ENCODE measurements at regions not wholly inside any gene's neighbourhood (a gene's known extent, or its start where the extent isn't known, plus 50 kb on each side); places are given as distances from the start of the nearest gene placed in this dataset.
"Not testable (repeated sequence)": the region's sequence is repeated elsewhere in the genome, so short reads cannot be mapped to it uniquely, and the experiment has no call there.

DNA sequence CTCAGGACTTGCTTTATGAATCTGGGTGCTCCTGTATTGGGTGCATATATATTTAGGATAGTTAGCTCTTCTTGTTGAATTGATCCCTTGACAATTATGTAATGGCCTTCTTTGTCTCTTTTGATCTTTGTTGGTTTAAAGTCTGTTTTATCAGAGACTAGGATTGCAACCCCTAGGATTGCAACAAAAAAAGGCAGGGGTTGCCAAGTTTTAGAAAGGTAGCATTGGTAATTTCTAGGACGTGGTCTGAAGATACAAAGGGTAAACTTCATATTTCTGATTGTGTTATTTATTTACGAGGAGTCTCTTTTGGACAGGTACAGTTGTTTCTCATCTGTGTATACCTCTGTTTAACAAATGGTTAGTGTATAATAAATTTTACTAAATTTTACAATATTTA, 433.7 kb downstream of the BTG1 start:
- not testable (repeated sequence) for DNase-seq

- no peak for DNase-seq
Observed at GRCh38 chr12:91706466-91706865, 439.2 kb downstream of the BTG1 start.

- DNase-seq = peak; percentile 88
Observed at GRCh38 chr12:91704446-91704845, 441.2 kb downstream of the BTG1 start.

DNA sequence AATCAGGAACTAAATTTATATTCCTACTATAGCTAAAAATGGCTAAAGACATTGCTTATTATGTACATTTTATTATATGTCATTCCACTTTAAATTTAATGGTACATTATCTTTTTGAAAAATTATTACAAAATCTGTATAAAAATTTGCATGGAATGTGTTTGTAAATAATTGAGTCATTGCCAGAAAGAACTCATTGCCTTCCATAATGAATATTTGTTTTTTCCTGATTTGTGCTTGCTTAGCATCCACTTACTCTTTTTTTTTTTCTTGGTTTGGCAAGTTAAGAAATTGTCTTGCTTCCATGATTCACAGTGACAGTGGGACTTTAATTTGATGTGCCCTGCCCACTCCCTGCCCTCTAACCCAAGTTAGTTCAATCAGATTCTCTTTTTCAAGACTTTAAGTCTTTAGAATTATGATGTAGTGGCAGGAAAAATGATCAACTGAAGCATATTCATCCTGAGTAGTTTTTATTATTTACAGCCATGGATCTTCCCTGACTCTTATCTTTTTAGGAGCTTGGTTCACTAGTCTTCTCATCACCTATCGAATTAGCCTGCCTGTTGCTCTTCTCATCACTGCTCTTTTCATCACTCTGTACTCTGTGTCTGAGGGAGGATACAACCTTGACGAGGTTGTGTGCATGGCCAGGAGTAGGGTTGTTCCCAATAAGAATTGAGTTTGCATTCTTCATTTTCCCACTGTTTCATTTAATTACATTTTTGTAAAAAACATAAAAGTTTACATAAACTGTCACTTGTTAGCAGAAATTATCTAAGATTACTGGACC, 442.0 kb downstream of the BTG1 start:
- DNase-seq = peak; percentile 67

- no peak for DNase-seq
Observed at GRCh38 chr12:91702843-91703425, 442.7 kb downstream of the BTG1 start.

GRCh38 chr12:91695964-91696363, 449.7 kb downstream of the BTG1 start:
- no peak for DNase-seq

- not testable (repeated sequence) for DNase-seq
Observed at GRCh38 chr12:91695406-91695805, 450.2 kb downstream of the BTG1 start.

- DNase-seq = no peak
Observed at GRCh38 chr12:91690531-91690930, 455.1 kb downstream of the BTG1 start.

- no peak for DNase-seq
Observed at GRCh38 chr12:91687052-91688017, 458.3 kb downstream of the BTG1 start.

DNA sequence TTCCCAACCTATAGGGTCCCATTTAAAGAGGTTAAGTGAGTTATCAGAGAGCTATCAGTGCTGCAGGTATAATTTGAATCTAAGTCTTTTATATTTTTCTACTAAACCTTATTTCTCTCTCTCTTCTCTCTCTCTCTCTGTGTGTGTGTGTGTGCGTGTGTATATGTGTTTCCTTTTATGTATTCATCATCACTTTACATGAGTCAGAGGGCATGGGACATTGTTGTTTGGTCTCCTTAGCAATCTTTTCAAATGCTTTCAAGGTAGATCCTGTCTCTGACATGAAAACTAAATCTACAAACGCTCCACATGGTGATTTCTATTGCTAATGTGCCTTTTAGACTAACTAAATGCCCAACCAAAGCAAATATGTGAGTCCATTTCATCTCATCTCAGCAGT, 459.7 kb downstream of the BTG1 start:
- DNase-seq = no peak

DNA sequence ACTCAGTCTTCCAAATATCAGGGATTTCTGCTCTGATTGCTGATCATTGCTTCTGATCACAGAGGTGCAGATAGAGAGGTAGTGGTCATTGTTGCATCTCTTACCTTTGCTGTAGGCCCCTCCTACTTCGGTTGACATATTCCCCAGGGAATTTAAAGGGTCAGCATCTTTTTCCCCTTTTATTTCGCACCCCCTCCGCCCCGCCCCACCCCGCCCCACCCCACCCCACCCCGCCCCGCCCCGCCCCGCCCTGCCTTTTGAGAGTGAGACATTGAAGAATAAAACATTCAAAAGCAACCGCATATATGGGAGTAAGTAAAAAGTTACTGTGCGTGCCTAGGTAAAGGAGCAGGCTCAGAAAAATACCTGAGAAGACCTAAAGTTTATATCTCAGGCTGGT, 463.9 kb downstream of the BTG1 start:
- DNase-seq = no peak

DNA sequence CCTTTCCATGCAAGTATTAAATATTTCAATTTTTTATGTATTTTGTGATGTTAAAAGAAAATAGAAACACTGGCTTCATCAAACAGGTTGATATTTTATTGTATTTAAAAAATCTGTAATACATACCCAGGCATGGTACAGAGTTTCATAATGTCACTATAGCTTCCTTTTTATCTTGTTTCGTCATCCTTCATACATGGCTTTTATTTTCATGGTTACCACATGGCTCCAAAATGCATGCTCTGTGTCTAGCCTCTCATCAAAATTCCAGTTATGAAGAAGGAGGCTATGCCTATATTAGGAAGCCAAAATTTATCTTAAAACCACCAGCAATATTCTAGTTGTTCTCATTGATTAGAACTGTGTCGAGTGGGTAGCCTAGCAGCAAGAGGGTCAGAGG, 464.8 kb downstream of the BTG1 start:
- no peak for DNase-seq

DNA sequence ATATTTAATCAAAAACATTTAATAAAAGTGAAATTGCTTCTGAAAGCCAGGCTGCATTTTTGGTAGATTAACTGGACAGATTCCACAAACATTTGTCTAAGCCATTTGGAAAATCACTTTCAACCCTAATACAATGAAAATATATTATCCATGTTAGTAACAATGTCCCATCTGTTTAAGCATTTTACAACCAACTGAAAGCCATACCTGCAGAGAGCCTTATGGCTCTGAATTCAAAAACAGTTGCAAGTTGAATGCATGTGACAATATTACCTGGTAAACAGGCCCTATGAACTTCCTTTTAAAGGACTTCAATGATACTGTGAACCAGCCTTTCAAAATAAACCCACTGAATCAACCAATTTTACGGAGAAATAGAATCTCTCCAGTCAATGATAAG, 468.1 kb downstream of the BTG1 start:
- DNase-seq = no peak

DNA sequence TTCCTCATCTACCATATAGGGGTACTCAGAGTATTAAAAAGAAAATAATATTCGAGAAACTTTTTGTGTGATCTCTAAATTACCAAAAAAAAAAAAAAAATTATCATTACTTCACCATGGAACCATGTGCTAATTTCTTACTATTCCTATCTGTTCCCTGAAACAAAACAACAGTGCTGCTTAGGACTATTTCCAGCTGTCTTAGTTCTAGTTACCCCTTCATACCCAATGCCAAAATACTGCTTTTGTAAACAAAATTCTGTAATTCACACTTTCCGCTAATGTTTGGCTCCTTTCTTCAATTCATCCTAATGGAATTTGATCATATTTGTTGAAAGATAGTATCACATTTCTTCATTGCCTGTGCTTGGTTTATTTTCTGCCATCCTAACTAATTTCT, 470.2 kb downstream of the BTG1 start:
- no peak for DNase-seq

GRCh38 chr12:91672130-91672529, 473.5 kb downstream of the BTG1 start:
- no peak for DNase-seq

DNA sequence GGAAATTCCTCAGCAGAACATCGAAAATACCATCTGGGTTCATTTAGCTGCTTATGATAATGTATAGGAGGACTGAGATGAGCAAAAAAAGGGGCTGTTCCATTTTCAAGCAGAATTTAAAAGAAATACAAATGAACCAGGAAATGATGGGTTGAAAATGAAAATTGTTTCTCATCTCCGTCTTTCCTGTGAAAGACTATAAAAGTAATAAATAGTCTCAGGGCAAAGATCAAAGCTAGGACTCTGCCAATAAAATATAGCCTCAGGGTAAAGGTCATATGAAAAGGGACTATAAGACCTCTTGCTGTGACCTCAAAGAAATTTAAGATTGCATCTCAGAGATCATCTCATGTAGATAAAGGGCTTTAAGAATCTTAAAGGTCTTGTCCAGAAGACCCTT, 478.0 kb downstream of the BTG1 start:
- no peak for DNase-seq

- no peak for DNase-seq
Observed at GRCh38 chr12:91663744-91664143, 481.1 kb upstream of the DCN start.

DNA sequence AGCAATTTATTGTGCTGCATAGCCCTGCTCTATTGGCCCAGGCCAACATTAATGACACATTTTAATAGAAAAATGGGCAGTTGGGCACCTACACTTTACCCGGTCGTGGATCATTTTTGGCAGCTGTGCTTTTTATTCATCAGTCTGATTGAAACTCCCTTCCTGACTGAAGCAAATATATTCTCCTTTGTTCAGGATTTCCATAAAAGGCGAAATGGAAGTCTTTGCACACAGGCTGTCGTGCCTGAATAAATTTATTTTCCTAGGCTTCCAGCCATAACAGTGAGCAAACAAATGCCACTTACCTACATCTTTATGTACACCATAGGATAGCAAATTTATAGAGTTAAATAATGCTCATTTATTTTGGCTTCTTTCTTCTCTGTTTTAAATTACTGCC, 480.7 kb upstream of the DCN start:
- no peak for DNase-seq

- no peak for DNase-seq
Observed at GRCh38 chr12:91662021-91662420, 479.4 kb upstream of the DCN start.

GRCh38 chr12:91657032-91657431, 474.4 kb upstream of the DCN start:
- no peak for DNase-seq

- DNase-seq = no peak
Observed at GRCh38 chr12:91655966-91656365, 473.3 kb upstream of the DCN start.

- no peak for DNase-seq
Observed at GRCh38 chr12:91654087-91654486, 471.5 kb upstream of the DCN start.

DNA sequence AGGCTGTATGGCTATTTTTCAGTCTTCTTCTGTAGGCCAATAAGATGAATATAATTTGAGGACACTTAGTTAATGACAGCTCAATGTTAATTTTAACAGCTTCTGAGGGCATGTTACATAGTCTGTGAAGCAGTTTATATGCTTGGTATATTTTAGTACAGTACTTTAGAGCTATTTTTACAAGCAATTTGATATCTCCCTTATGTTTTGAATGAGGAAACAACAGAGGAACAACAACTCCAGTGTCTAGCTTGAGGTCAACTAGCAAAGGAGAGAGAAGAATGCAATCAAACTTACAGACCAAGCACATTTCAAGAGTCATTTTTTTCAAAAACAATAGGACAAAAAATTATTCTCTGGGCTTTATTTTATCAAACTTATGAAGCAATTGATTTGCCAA, 469.1 kb upstream of the DCN start:
- no peak for DNase-seq

DNA sequence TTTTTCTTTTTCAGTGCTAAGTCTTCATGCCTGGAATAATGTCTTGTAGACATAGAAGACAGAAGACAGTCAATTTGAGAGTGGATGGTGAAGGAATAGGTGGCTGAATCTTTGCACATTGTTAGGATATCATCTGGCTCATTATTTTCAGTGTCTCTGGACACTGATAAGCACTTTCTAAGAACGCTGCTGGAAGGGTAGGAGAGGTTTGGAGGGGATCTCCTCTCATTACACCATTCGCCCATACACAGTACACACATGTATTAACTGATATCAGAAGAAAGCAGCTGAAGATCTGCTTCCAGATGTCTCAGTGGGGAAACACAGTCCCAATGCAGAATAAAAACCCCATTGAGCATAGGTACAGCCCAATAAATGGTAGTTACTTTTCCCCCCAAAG, 461.1 kb upstream of the DCN start:
- DNase-seq = no peak
